HG03457 (cell line): ENCODE measurements at regions not wholly inside any gene's neighbourhood (a gene's known extent, or its start where the extent isn't known, plus 50 kb on each side); places are given as distances from the start of the nearest gene placed in this dataset.
"Not testable (repeated sequence)": the region's sequence is repeated elsewhere in the genome, so short reads cannot be mapped to it uniquely, and the experiment has no call there.

Source experiments
- ATAC-seq: cut with Tn5 transposase; IDR thresholded peaks from one replicate; pipeline ENCODE4 v1.9.1; 2021; ENCODE audit warnings: moderate number of reproducible peaks; ENCODE audit not compliant: unreplicated experiment

- no peak for ATAC-seq
These were observed 187.1 kb upstream of the HAAO start for GRCh38 chr2:42979416-42979869.

GRCh38 chr2:42978887-42979415 is 186.6 kb upstream of the HAAO start:
- no peak for ATAC-seq

- no peak for ATAC-seq
These were observed 185.9 kb upstream of the HAAO start for GRCh38 chr2:42978175-42978886.

DNA sequence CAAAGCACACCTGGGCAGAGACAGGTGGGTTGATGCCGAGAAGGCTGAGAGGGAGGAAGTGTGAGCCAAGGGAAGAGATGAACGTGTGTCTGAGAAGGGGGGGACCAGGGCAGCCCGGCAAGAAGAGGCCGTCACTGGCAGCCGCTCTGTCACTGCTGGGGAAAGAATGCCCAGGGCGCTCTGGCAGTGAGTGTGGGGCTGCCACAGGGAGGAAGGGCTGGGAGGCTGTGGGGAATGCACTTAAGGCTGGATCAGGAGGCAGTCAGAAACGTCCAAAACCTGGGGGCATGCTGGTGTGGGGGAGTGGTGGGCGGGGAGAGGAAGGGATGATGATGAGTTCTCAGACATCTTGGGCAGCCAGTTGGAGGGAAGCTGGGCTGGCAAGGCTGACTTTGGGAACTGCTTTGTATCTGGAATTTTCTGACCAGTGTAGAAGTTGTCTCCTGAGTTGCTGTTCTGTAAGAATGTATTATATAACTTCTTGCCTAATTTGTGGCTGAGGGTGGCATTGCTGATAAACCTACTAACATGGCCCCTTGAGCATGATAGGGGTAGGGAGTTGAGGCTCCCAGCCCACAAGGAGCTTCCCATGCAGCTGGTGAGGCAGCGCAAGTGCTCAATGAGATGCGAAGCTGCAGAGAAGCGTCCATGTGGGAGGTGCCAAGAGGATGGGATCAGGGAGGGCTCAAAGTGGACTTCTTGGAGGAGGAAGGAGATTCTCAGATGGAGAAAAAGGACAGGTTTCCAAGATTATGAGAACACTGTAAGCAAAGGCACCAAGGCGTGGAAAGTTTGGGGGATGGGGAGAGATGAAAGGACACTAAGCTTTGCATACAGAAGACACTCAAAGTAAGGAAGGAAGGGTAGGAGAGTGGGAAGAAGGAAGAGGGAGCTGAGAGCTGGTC is 185.1 kb upstream of the HAAO start:
- ATAC-seq: no peak

DNA sequence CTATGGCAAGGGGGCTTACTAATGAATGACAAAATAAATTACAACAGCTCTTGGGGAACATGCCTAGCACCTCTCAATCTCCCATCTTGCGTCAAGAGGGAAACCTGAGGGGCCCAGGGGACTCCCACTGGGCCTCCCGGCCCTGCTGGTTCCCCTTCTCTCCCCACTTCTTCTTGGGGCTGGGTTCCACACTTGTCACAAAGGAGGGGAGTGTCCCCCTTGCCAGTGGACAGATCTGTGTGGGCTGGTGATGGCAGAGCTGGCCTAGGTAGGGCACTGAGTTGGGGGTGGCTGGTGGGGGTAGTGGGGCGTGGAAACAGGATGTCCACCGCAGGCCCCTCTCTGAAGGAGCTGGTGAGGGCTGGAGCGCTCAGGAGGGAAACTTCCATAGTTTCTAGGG is 184.0 kb upstream of the HAAO start:
- no peak for ATAC-seq

- ATAC-seq: no peak
These were observed 182.6 kb upstream of the HAAO start for GRCh38 chr2:42974721-42975717.

GRCh38 chr2:42974169-42974720 is 181.9 kb upstream of the HAAO start:
- ATAC-seq: no peak

- no peak for ATAC-seq
These were observed 181.3 kb upstream of the HAAO start for GRCh38 chr2:42973726-42974125.

DNA sequence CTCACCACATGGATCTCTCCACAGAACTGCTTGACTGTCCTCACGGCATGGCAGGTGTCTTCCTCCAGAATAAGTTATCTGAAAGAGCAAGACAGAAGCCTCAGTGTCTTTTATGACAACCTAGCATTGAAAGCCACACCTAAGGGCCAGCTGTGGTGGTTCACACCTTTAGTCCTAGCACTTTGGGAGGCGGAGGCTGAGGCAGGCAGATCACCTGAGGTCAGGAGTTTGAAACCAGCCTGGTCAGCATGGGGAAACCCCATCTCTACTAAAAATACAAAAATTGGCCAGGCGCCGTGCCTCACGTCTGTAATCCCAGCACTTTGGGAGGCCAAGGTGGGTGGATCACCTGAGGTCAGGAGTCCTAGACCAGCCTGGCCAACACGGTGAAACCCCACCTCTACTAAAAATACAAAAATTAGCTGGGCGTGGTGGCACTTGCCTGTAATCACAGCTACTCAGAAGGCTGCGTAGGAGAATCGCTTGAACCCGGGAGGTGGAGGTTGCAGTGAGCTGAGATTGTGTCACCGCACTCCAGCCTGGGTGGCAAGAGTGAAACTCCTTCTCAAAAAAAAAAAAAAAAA is 180.6 kb upstream of the HAAO start:
- not testable (repeated sequence) for ATAC-seq

GRCh38 chr2:42971947-42972736 is 179.8 kb upstream of the HAAO start:
- no peak for ATAC-seq

GRCh38 chr2:42971381-42971780 is 179.0 kb upstream of the HAAO start:
- no peak for ATAC-seq

- ATAC-seq: no peak
These were observed 177.8 kb upstream of the HAAO start for GRCh38 chr2:42970151-42970550.

GRCh38 chr2:42969231-42970150 is 177.1 kb upstream of the HAAO start:
- no peak for ATAC-seq

DNA sequence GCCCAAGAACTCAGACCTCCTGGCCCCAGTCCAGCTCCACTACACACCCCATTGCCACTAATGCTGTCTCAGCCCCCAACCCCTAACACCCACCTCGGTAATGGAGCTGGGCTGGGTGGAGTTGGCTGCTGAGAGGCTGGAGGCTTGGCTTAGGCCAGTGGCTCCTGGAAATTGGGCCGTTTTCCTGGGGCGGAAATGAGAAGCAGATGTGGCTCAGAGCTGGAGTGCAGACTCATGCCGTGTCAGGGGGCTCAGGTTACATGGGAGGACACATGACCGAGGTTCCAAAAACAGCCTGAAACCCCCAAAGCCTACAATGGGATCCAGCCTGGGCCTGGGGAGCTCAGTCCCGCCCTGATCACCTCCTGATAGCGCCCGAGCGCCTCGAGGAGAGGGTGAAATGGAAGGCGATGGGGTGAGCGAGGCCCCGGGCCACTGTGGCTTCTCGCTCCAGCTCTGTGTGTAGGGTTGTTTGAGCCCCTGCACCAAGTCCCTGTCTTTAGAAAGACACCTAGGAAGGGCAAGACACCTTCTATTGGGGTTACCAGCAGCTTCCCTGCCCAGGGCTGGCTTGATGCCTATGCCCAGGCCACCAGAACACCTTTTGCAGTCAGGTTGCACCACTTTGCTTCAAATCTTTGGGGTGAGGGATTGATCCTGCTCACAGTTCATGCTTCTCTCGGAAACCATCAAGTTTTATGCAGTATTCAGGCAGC is 175.7 kb upstream of the HAAO start:
- no peak for ATAC-seq

- ATAC-seq: no peak
These were observed 173.5 kb upstream of the HAAO start for GRCh38 chr2:42965910-42966309.

DNA sequence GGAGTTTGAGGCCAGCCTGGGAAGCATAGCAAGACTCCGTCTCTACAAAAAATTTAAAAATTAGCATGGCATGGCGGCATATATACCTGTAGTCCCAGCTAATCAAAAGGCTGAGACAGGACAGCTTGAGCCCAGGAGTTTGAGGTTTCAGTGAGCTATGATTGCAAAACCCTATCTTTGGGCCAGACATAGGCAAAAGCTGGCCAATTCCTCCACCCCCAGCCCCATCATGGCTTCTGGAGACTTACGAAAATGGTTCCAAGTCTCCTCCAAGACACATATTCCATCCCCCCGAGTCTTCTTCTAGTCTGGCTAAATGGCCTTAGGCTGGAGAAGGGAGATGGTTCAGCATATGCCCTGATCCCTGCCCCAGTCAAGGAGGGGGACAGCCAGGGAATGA is 172.8 kb upstream of the HAAO start:
- ATAC-seq: no peak

- no peak for ATAC-seq
These were observed 172.2 kb upstream of the HAAO start for GRCh38 chr2:42964439-42965083.
